ENCODE measurements at regions not wholly inside any gene's neighbourhood (a gene's known extent, or its start where the extent isn't known, plus 50 kb on each side); places are given as distances from the start of the nearest gene placed in this dataset.

DNA sequence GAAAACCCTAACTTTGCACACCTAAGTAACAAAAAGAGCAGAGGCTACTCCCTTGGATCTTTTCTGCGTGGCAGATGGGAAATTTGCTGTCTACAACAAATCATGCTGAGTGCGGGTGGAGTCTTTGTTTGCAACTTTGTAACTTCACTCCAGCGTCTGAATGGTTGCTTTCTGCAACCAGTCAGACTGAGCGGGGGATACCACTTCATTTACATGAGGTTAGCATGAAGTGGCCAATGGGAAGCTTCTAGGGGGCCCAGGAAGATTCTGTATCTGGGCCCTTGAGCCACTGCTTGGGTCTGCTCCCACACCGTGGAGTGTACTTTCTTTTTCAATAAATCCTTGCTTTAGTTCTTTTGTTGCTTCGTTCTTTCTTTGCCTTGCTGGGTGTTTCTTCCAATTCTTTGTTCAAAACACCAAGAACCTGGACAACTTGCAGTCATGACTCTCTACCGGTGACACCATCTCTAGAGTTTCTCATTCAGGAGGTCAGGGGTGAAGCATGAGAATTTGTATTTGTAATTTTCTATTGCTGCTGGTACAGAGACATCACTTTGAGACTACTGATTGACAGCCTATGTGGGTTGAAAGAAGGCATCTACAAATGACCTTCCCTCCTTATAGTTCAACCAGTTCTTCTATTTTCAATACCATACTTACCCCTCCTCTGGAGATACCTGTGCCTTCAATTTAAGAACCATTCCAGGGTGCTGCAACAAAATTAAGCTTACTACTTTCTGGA lies 55.8 kb upstream of the RC3H1 start:
- FAIRE-seq, result no peak
- no peak for DNase-seq (ENCODE audit: insufficient read length, low spot score)
- TF ChIP-seq, protein P1, sequence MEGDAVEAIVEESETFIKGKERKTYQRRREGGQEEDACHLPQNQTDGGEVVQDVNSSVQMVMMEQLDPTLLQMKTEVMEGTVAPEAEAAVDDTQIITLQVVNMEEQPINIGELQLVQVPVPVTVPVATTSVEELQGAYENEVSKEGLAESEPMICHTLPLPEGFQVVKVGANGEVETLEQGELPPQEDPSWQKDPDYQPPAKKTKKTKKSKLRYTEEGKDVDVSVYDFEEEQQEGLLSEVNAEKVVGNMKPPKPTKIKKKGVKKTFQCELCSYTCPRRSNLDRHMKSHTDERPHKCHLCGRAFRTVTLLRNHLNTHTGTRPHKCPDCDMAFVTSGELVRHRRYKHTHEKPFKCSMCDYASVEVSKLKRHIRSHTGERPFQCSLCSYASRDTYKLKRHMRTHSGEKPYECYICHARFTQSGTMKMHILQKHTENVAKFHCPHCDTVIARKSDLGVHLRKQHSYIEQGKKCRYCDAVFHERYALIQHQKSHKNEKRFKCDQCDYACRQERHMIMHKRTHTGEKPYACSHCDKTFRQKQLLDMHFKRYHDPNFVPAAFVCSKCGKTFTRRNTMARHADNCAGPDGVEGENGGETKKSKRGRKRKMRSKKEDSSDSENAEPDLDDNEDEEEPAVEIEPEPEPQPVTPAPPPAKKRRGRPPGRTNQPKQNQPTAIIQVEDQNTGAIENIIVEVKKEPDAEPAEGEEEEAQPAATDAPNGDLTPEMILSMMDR (IDR thresholded peaks at IDR 0.05; ENCODE audit: insufficient read depth, missing control alignments), result no peak

DNA sequence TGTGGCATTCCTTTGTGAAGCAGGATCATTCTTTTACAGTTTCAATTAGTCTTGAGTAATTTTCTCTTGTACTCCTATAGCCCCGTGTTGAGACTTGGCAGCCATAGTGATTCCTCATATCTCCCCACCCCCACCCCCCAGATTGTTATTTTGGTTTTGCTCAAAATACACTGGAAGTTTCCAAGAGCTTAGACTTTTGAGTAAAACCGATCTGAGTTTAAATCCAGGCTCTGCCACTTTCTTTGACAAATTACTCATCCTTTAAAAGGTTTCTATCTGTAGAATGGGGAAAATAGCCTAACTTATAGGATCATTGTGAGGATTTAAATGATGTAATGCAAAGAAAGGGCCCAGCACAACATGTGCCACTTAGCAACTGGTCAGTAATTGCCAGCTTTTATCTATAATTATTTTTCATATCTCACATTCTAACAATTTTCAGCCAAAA lies 53.1 kb upstream of the RC3H1 start:
- FAIRE-seq (no peak), DNase-seq (ENCODE audit: insufficient read length, low spot score) (no peak)
- TF ChIP-seq, protein P1 (IDR thresholded peaks at IDR 0.05; ENCODE audit: insufficient read depth, missing control alignments), result no peak

DNA sequence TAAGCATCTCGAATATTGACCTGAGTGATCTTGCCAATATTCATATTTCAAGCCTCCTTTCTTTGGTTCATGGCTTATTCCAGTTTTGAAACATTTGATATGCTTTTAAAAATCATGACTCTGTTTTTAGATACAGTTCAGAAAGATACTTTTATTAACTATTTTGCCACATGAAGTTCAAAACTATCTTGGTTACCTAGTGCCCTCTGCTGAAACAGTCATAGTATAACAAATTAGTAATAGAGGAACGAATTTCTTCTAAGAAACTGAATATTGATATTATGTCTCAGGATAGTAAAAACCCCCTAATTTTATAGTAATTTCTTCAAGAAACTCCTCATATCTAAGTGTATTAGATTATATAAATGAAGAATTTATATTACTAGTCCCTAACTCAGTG lies 52.6 kb upstream of the RC3H1 start:
- TF ChIP-seq, protein P1 (IDR thresholded peaks at IDR 0.05; ENCODE audit: insufficient read depth, missing control alignments), result peak; percentile 76
- DNase-seq (ENCODE audit: insufficient read length, low spot score) (no peak), FAIRE-seq (peak; percentile 90)

GRCh38 chr1:174072581-174072980 lies 50.4 kb upstream of the RC3H1 start:
- peak; percentile 60 for FAIRE-seq
- TF ChIP-seq, protein P1 (IDR thresholded peaks at IDR 0.05; ENCODE audit: insufficient read depth, missing control alignments), result no peak
- no peak for DNase-seq (ENCODE audit: insufficient read length, low spot score)

Measured in D721Med (cell line).